ENCODE measurements at regions not wholly inside any gene's neighbourhood (a gene's known extent, or its start where the extent isn't known, plus 50 kb on each side); places are given as distances from the start of the nearest gene placed in this dataset.

DNA sequence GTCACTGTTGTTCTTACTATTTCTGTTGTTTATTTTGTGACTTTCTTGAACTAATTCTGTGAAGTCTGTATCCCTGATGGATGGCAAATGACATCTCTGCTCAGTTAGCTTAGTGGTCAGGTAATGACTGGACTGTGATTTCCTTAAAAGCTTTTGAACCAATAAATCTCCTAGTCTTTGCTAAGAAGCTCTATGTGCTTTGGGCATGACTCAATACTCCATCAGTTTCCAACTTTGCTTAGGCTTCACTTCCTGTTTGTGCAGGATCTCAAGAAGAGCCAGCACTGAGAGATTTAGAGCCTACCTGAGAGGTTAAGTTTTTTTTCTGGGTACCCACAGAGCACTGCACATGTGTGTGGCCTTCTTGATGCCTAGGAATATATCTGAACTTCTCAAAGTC, 329.7 kb upstream of the HTR2A start:
- no TSS peak for BruUV-seq (replicated peaks)
- no peak overlapping the region for H3K4me3 ChIP-seq (replicated peaks in 1 of 3; ENCODE audit: insufficient read depth in 1 of 3, low read depth in 2 of 3, low read length in 3 of 3)
- no peaks in the 10 kb centered on the region for H3K36me3 ChIP-seq (replicated peaks in 1 of 2; ENCODE audit: control insufficient read depth in 1 of 2, insufficient read depth in 2 of 2, low read length in 2 of 2)
- H3K9me3 ChIP-seq (ENCODE audit: low read length): peaks cover 32% of the 10 kb centered on the region; the same call in 1 of the 2 replicates
- FAIRE-seq (no peak), ATAC-seq (no peak), DNase-seq (ENCODE audit: low spot score) (no peak)
- no peaks in the 10 kb centered on the region for H3K79me2 ChIP-seq (ENCODE audit: insufficient read depth, low read length)
- no peak overlapping the region for H3K9ac ChIP-seq (ENCODE audit: insufficient read depth, low read depth, low read length)
- POLR2A ChIA-PET: no interaction called here
- no peaks in the 10 kb centered on the region for H3K27me3 ChIP-seq (ENCODE audit: control insufficient read depth in 1 of 2, insufficient read depth in 2 of 2, low read length in 2 of 2)
- CTCF ChIA-PET (ENCODE audit: low intra/inter-chr PET ratio, low total read pairs): no interaction called here
- in situ Hi-C loops (cut with HindIII; ENCODE audit: extremely low pct_ligation_motif_present, low pct_unique_long_range_greater_than_20kb) (no loop called here), intact Hi-C loops (cut with micrococcal nuclease; ENCODE audit: unreplicated experiment) (no loop called here)
- H3K4me1 ChIP-seq (ENCODE audit: insufficient read depth, low read length): no peaks in the 10 kb centered on the region
- H2AFZ ChIP-seq (ENCODE audit: low read length): no peak overlapping the region
- no peak overlapping the region for H3K27ac ChIP-seq (ENCODE audit: extremely low read length, insufficient read depth, low read length)
- TF ChIP-seq, protein P1, sequence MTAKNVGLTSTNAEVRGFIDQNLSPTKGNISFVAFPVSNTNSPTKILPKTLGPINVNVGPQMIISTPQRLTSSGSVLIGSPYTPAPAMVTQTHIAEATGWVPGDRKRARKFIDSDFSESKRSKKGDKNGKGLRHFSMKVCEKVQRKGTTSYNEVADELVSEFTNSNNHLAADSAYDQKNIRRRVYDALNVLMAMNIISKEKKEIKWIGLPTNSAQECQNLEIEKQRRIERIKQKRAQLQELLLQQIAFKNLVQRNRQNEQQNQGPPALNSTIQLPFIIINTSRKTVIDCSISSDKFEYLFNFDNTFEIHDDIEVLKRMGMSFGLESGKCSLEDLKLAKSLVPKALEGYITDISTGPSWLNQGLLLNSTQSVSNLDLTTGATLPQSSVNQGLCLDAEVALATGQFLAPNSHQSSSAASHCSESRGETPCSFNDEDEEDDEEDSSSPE (CRISPR knock-in tag; IDR thresholded peaks at IDR 0.05): no peak
- no peak overlapping the region for H3K4me2 ChIP-seq (ENCODE audit: low read depth, low read length)
- no peaks in the 10 kb centered on the region for H4K20me1 ChIP-seq (ENCODE audit: insufficient read depth, low read length)

DNA sequence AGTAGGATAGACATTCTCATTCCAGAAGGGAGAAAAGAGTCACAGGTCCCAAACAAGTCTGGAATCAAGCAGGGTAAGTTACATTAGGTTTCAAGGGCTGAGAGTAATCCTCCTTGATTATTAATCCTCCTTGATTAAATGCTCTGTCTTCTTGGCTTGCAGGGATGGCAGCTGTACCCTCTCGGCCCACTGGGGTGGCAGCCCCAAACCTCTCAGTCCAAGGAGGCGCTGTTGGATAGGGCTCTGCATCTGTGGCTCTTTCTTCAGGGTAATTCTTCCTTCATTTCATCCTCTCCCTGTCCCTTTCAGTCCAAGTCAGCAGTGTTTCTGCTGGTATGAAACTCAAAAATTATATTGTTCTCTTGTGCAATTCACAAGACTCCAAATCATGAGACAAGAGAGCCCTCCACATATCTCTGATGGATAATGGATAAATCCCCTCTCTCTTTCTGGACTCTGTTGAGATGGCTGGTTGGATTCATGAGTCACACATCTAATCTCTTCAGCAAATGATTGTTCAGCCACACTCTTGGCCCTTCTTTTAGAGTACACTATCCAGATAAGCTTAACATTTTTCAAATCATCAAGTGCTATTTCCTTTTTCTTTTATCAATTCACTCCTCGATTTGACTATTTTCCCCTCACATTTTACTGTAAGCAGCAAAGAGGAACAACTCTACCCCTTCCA, 323.7 kb upstream of the HTR2A start:
- POLR2A ChIA-PET: no interaction called here
- Histone ChIP-seq H3K27me3 (ENCODE audit: control insufficient read depth in 1 of 2, insufficient read depth in 2 of 2, low read length in 2 of 2) (no peaks in the 10 kb centered on the region), H3K9ac (ENCODE audit: insufficient read depth, low read depth, low read length) (no peak overlapping the region), H2AFZ (ENCODE audit: low read length) (no peak overlapping the region), H3K4me2 (ENCODE audit: low read depth, low read length) (no peak overlapping the region), H3K4me1 (ENCODE audit: insufficient read depth, low read length) (0 out of 2 replicates have a peak, but pooled peaks cover 11% of the 10 kb centered on the region), H3K79me2 (ENCODE audit: insufficient read depth, low read length) (no peaks in the 10 kb centered on the region), H3K36me3 (replicated peaks in 1 of 2; ENCODE audit: control insufficient read depth in 1 of 2, insufficient read depth in 2 of 2, low read length in 2 of 2) (no peaks in the 10 kb centered on the region), H4K20me1 (ENCODE audit: insufficient read depth, low read length) (no peaks in the 10 kb centered on the region), H3K27ac (ENCODE audit: extremely low read length, insufficient read depth, low read length) (no peak overlapping the region), H3K4me3 (replicated peaks in 1 of 3; ENCODE audit: insufficient read depth in 1 of 3, low read depth in 2 of 3, low read length in 3 of 3) (no peak overlapping the region), H3K9me3 (ENCODE audit: low read length) (no peaks in the 10 kb centered on the region)
- ATAC-seq (no peak), FAIRE-seq (no peak), DNase-seq (ENCODE audit: low spot score) (no peak)
- no TSS peak for BruUV-seq (replicated peaks)
- CTCF ChIA-PET (ENCODE audit: low intra/inter-chr PET ratio, low total read pairs): no interaction called here
- 0% methylated on average over 3 of the region's 3 CpGs for WGBS (ENCODE audit: low lambda C conversion rate)
- in situ Hi-C loops (cut with HindIII; ENCODE audit: extremely low pct_ligation_motif_present, low pct_unique_long_range_greater_than_20kb) (no loop called here), intact Hi-C loops (cut with micrococcal nuclease; ENCODE audit: unreplicated experiment) (no loop called here)
- TF ChIP-seq TBX3 (IDR thresholded peaks at IDR 0.05; ENCODE audit: borderline replicate concordance) (no peak), ZNF256 (CRISPR knock-in tag; conservative IDR thresholded peaks at IDR 0.05) (no peak), ZNF607 (CRISPR knock-in tag; IDR thresholded peaks at IDR 0.05; ENCODE audit: borderline replicate concordance) (no peak), KLF13 (CRISPR knock-in tag; IDR thresholded peaks at IDR 0.05) (no peak)
- TF ChIP-seq, protein P2, sequence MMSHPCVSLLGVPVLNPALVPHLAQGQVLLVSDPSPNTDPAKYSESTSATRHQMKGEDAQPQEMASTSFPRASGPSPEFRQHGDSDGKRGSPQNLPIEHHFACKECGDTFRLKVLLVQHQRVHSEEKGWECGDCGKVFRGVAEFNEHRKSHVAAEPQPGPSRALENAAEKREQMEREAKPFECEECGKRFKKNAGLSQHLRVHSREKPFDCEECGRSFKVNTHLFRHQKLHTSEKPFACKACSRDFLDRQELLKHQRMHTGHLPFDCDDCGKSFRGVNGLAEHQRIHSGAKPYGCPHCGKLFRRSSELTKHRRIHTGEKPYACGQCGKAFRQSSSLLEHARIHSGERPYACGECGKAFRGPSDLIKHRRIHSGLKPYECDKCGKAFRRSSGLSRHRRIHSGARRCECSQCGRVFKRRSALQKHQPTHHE (CRISPR knock-in tag; IDR thresholded peaks at IDR 0.05; ENCODE audit: borderline replicate concordance): no peak
- TF ChIP-seq, protein P3, sequence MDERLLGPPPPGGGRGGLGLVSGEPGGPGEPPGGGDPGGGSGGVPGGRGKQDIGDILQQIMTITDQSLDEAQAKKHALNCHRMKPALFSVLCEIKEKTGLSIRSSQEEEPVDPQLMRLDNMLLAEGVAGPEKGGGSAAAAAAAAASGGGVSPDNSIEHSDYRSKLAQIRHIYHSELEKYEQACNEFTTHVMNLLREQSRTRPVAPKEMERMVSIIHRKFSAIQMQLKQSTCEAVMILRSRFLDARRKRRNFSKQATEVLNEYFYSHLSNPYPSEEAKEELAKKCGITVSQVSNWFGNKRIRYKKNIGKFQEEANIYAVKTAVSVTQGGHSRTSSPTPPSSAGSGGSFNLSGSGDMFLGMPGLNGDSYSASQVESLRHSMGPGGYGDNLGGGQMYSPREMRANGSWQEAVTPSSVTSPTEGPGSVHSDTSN (CRISPR knock-in tag; IDR thresholded peaks at IDR 0.05): no peak
- TF ChIP-seq, protein P4, sequence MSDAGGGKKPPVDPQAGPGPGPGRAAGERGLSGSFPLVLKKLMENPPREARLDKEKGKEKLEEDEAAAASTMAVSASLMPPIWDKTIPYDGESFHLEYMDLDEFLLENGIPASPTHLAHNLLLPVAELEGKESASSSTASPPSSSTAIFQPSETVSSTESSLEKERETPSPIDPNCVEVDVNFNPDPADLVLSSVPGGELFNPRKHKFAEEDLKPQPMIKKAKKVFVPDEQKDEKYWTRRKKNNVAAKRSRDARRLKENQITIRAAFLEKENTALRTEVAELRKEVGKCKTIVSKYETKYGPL (CRISPR knock-in tag; IDR thresholded peaks at IDR 0.05): no peak
- TF ChIP-seq, protein P5, sequence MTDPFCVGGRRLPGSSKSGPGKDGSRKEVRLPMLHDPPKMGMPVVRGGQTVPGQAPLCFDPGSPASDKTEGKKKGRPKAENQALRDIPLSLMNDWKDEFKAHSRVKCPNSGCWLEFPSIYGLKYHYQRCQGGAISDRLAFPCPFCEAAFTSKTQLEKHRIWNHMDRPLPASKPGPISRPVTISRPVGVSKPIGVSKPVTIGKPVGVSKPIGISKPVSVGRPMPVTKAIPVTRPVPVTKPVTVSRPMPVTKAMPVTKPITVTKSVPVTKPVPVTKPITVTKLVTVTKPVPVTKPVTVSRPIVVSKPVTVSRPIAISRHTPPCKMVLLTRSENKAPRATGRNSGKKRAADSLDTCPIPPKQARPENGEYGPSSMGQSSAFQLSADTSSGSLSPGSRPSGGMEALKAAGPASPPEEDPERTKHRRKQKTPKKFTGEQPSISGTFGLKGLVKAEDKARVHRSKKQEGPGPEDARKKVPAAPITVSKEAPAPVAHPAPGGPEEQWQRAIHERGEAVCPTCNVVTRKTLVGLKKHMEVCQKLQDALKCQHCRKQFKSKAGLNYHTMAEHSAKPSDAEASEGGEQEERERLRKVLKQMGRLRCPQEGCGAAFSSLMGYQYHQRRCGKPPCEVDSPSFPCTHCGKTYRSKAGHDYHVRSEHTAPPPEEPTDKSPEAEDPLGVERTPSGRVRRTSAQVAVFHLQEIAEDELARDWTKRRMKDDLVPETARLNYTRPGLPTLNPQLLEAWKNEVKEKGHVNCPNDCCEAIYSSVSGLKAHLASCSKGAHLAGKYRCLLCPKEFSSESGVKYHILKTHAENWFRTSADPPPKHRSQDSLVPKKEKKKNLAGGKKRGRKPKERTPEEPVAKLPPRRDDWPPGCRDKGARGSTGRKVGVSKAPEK (CRISPR knock-in tag; IDR thresholded peaks at IDR 0.05; ENCODE audit: borderline replicate concordance): no peak

Measured in HepG2 (cell line).